ENCODE measurements at regions not wholly inside any gene's neighbourhood (a gene's known extent, or its start where the extent isn't known, plus 50 kb on each side); places are given as distances from the start of the nearest gene placed in this dataset.
"Not testable (repeated sequence)": the region's sequence is repeated elsewhere in the genome, so short reads cannot be mapped to it uniquely, and the experiment has no call there.

- no peak for DNase-seq
Observed at GRCh38 chr17:33914125-33914524, 341.0 kb upstream of the CCL2 start.

GRCh38 chr17:33922971-33923370 lies 332.1 kb upstream of the CCL2 start:
- DNase-seq: no peak

- DNase-seq: no peak
Observed at GRCh38 chr17:33924104-33924503, 331.0 kb upstream of the CCL2 start.

- no peak for DNase-seq
Observed at GRCh38 chr17:33925649-33926048, 329.4 kb upstream of the CCL2 start.

- no peak for DNase-seq
Observed at GRCh38 chr17:33927732-33928133, 327.4 kb upstream of the CCL2 start.

- DNase-seq: no peak
Observed at GRCh38 chr17:33929181-33929724, 325.8 kb upstream of the CCL2 start.

- not testable (repeated sequence) for DNase-seq
Observed at GRCh38 chr17:33931148-33931814, 323.8 kb upstream of the CCL2 start.

GRCh38 chr17:33932996-33933395 lies 322.1 kb upstream of the CCL2 start:
- DNase-seq: no peak

GRCh38 chr17:33933576-33933975 lies 321.5 kb upstream of the CCL2 start:
- DNase-seq: no peak

- DNase-seq: no peak
Observed at GRCh38 chr17:33934696-33935095, 320.4 kb upstream of the CCL2 start.

GRCh38 chr17:33935822-33936221 lies 319.3 kb upstream of the CCL2 start:
- no peak for DNase-seq

- no peak for DNase-seq
Observed at GRCh38 chr17:33936764-33937163, 318.3 kb upstream of the CCL2 start.

- no peak for DNase-seq
Observed at GRCh38 chr17:33939959-33940358, 315.1 kb upstream of the CCL2 start.

GRCh38 chr17:33940769-33941370 lies 314.2 kb upstream of the CCL2 start:
- no peak for DNase-seq

- no peak for DNase-seq
Observed at GRCh38 chr17:33941744-33942143, 313.3 kb upstream of the CCL2 start.

GRCh38 chr17:33942414-33942813 lies 312.7 kb upstream of the CCL2 start:
- DNase-seq: no peak

GRCh38 chr17:33944412-33944811 lies 310.7 kb upstream of the CCL2 start:
- no peak for DNase-seq

GRCh38 chr17:33944826-33945225 lies 310.3 kb upstream of the CCL2 start:
- no peak for DNase-seq

- DNase-seq: no peak
Observed at GRCh38 chr17:33945646-33946546, 309.2 kb upstream of the CCL2 start.

GRCh38 chr17:33947762-33948161 lies 307.3 kb upstream of the CCL2 start:
- DNase-seq: no peak

- DNase-seq: no peak
Observed at GRCh38 chr17:33948309-33948708, 306.8 kb upstream of the CCL2 start.

GRCh38 chr17:33949100-33949499 lies 306.0 kb upstream of the CCL2 start:
- DNase-seq: no peak

- no peak for DNase-seq
Observed at GRCh38 chr17:33950061-33950460, 305.0 kb upstream of the CCL2 start.

GRCh38 chr17:33952425-33952824 lies 302.7 kb upstream of the CCL2 start:
- no peak for DNase-seq
